ENCODE measurements at regions not wholly inside any gene's neighbourhood (a gene's known extent, or its start where the extent isn't known, plus 50 kb on each side); places are given as distances from the start of the nearest gene placed in this dataset.
"Not testable (repeated sequence)": the region's sequence is repeated elsewhere in the genome, so short reads cannot be mapped to it uniquely, and the experiment has no call there.

GRCh38 chr14:88064841-88065240, 59.9 kb downstream of the GPR65 start:
- DNase-seq: no peak

- DNase-seq: no peak
Observed at GRCh38 chr14:88069677-88070076, 64.7 kb downstream of the GPR65 start.

GRCh38 chr14:88075269-88075981, 70.5 kb downstream of the GPR65 start:
- DNase-seq: no peak

- no peak for DNase-seq
Observed at GRCh38 chr14:88078525-88078924, 73.6 kb downstream of the GPR65 start.

GRCh38 chr14:88079624-88080023, 74.7 kb downstream of the GPR65 start:
- no peak for DNase-seq

- DNase-seq: no peak
Observed at GRCh38 chr14:88085736-88086135, 80.8 kb downstream of the GPR65 start.

GRCh38 chr14:88089445-88089844, 84.5 kb downstream of the GPR65 start:
- DNase-seq: no peak

- no peak for DNase-seq
Observed at GRCh38 chr14:88092529-88092928, 87.6 kb downstream of the GPR65 start.

- no peak for DNase-seq
Observed at GRCh38 chr14:88095791-88096190, 90.9 kb downstream of the GPR65 start.

GRCh38 chr14:88098163-88098562, 93.2 kb downstream of the GPR65 start:
- no peak for DNase-seq

- no peak for DNase-seq
Observed at GRCh38 chr14:88104710-88105109, 99.8 kb downstream of the GPR65 start.

- DNase-seq: no peak
Observed at GRCh38 chr14:88106377-88106776, 101.4 kb downstream of the GPR65 start.

GRCh38 chr14:88127669-88128068, 122.7 kb downstream of the GPR65 start:
- not testable (repeated sequence) for DNase-seq

GRCh38 chr14:88128816-88129215, 123.9 kb downstream of the GPR65 start:
- DNase-seq: peak in 2 of 51 donors; percentile 1 to 12

- peak in 3 of 51 donors; percentile 6 to 37 (median 10) for DNase-seq
Observed at GRCh38 chr14:88129306-88130056, 124.5 kb downstream of the GPR65 start.

- DNase-seq: no peak
Observed at GRCh38 chr14:88130057-88130432, 125.1 kb downstream of the GPR65 start.

Measured in hypothalamus (tissue), 51 donors.